HepG2 (cell line): ENCODE measurements at regions not wholly inside any gene's neighbourhood (a gene's known extent, or its start where the extent isn't known, plus 50 kb on each side); places are given as distances from the start of the nearest gene placed in this dataset.
"Not testable (repeated sequence)": the region's sequence is repeated elsewhere in the genome, so short reads cannot be mapped to it uniquely, and the experiment has no call there.

ENCODE experiments used
- ARID3A ChIP-seq: IDR thresholded peaks from 2 replicates; pipeline ENCODE4 v1.6.1; 2012; ENCODE audit warnings: low read depth, low read length, improper control_type of control experiment
- ATF3 ChIP-seq: sonication (generic); formaldehyde crosslinking; IDR thresholded peaks from 2 replicates; pipeline ENCODE4 v1.4.0; 2020; ENCODE audit warnings: missing genetic modification reagents
- CEBPG ChIP-seq: IDR thresholded peaks from 2 replicates; pipeline ENCODE4 v1.6.1; 2016
- DRAP1 ChIP-seq: IDR thresholded peaks from 2 replicates; pipeline ENCODE4 v1.6.1; 2016; ENCODE audit warnings: missing genetic modification reagents, missing compliant biosample characterization
- KLF15 ChIP-seq: sonication (generic); formaldehyde crosslinking; IDR thresholded peaks from 2 replicates; pipeline ENCODE4 v1.8.1; 2023; ENCODE audit warnings: borderline replicate concordance, mild to moderate bottlenecking, inconsistent platforms, missing genetic modification reagents, mixed read lengths
- MAF1 ChIP-seq: sonication (generic); formaldehyde crosslinking; IDR thresholded peaks from 2 replicates; pipeline ENCODE4 v1.5.0; 2020; ENCODE audit warnings: missing genetic modification reagents, borderline replicate concordance
- MAX ChIP-seq: IDR thresholded peaks from 2 replicates; pipeline ENCODE4 v1.6.1; 2012; ENCODE audit warnings: inconsistent platforms
- MLLT10 ChIP-seq: sonication (generic); formaldehyde crosslinking; IDR thresholded peaks from 2 replicates; pipeline ENCODE4 v1.4.0; 2020; ENCODE audit warnings: missing genetic modification reagents
- NFE2L2 ChIP-seq: fragments of 150-350 bp; IDR thresholded peaks from 2 replicates; pipeline ENCODE4 v1.6.1; 2014; ENCODE audit warnings: low read length
- PATZ1 ChIP-seq: sonication (generic); formaldehyde crosslinking; IDR thresholded peaks from 2 replicates; pipeline ENCODE4 v1.4.0; 2020; ENCODE audit warnings: missing genetic modification reagents
- POLR2A ChIP-seq, 2 experiments: IDR thresholded peaks; 2 replicates each; pipeline ENCODE4 v1.6.1; 2011; ENCODE audit warnings: low read depth in 2 of 2, low read length in 2 of 2, mild to moderate bottlenecking in 1 of 2, moderate library complexity in 1 of 2; ENCODE audit not compliant: insufficient read depth in 1 of 2
- RFX5 ChIP-seq: IDR thresholded peaks from 2 replicates; pipeline ENCODE4 v1.6.1; 2011; ENCODE audit warnings: low read depth, low read length, improper control_type of control experiment
- SNRNP70 ChIP-seq: fragments of 200-400 bp; formaldehyde crosslinking; IDR thresholded peaks from 2 replicates; pipeline ENCODE4 v1.6.1; 2017; ENCODE audit warnings: mild to moderate bottlenecking, low read depth, low read length, moderate library complexity
- ZNF232 ChIP-seq: sonication (generic); formaldehyde crosslinking; IDR thresholded peaks from 2 replicates; pipeline ENCODE4 v1.4.0; 2020; ENCODE audit warnings: missing genetic modification reagents, borderline replicate concordance

- not testable (repeated sequence) for TF ChIP-seq NFE2L2; KLF15 (CRISPR knock-in tag); RFX5; ZNF232 (CRISPR knock-in tag); MAX; ARID3A; MAF1; POLR2A (IDR thresholded peaks at IDR 0.05; ENCODE audit: insufficient read depth in 1 of 2, low read depth in 2 of 2, low read length in 2 of 2); ATF3 (CRISPR knock-in tag); SNRNP70; DRAP1 (CRISPR knock-in tag); MLLT10 (CRISPR knock-in tag); CEBPG (CRISPR knock-in tag); PATZ1
Measured at GRCh38 chr11:97010997-97011396, 621.2 kb downstream of the JRKL start.
